ENCODE measurements at regions not wholly inside any gene's neighbourhood (a gene's known extent, or its start where the extent isn't known, plus 50 kb on each side); places are given as distances from the start of the nearest gene placed in this dataset.

DNA sequence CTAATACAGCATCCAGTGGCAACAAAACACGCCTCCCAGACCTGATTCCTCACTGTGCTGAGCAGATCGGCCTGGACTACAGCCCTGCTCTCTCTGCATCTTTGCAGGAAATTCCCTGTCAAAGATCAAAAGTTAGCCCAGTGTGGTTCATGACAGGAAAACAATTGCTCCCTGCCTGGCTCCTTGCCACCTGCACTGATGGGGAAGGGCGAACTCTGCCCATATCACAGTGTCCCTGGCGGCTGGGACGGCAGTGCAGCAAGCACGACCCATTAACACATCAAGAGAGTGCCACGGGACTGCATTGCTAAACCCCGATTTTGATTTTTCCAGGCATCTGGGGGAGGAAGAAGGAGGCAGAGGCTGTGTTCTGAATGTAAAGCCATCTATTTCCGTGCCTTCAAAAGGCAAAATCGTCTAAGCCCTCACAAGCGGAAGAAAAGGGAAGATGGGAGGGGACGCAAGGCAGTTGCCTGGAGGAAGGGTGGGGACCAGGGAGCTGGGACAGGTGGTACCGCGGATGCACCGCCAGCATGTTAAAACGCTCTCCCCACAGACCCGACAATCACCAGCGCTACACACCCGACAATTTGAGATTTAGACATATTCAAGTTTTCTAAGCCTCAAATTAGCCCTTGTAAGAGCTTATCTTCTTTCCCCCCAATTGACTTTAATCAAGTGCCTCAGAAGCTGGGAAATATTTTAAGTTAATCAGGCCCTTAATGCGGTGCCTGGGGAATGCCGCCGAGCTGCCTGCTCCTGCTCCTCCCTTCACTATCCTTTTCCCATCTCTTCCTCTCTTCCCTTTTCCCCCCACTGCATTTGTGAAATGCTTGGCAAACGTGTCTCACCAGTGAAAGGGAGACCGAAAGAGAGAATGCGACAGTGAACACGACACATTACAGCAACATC is 238.8 kb upstream of the CDH5 start:
- no peak for DNase-seq (ENCODE audit: low spot score)
- H3K36me3 Mint-ChIP-seq (ENCODE audit: low read depth): no peaks in the 10 kb centered on the region
- H3K4me1 Mint-ChIP-seq (ENCODE audit: low read depth): peaks cover 44% of the 10 kb centered on the region
- H3K27me3 Mint-ChIP-seq (ENCODE audit: low read depth): no peaks in the 10 kb centered on the region
- TF ChIP-seq, protein P1, sequence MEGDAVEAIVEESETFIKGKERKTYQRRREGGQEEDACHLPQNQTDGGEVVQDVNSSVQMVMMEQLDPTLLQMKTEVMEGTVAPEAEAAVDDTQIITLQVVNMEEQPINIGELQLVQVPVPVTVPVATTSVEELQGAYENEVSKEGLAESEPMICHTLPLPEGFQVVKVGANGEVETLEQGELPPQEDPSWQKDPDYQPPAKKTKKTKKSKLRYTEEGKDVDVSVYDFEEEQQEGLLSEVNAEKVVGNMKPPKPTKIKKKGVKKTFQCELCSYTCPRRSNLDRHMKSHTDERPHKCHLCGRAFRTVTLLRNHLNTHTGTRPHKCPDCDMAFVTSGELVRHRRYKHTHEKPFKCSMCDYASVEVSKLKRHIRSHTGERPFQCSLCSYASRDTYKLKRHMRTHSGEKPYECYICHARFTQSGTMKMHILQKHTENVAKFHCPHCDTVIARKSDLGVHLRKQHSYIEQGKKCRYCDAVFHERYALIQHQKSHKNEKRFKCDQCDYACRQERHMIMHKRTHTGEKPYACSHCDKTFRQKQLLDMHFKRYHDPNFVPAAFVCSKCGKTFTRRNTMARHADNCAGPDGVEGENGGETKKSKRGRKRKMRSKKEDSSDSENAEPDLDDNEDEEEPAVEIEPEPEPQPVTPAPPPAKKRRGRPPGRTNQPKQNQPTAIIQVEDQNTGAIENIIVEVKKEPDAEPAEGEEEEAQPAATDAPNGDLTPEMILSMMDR (IDR thresholded peaks at IDR 0.05): no peak
- H3K27ac Mint-ChIP-seq (ENCODE audit: unreplicated experiment): no peak overlapping the region
- H3K9me3 Mint-ChIP-seq (ENCODE audit: low read depth): no peaks in the 10 kb centered on the region
- H3K4me3 Mint-ChIP-seq (ENCODE audit: unreplicated experiment): no peak overlapping the region

DNA sequence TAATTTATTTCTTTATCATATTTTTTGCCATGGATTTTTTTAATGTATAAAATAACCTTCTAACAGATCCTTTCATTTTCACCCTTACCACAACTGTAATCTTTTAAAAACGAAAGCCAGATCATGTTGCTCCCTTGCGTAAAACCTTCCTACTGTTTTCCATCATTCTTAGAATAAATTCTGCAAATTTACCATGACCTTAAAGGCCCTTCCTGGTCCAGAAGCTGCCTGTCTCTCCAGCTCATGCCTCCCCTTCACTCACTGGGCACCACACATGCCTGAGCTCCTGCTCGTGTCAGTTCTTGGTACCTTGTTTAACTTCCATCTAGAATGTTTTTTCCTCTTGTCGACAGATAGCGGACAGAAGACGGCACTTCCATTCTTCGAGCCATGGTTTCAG is 245.0 kb upstream of the CDH5 start:
- TF ChIP-seq, protein P1 (IDR thresholded peaks at IDR 0.05): no peak
- Mint-ChIP-seq H3K36me3 (ENCODE audit: low read depth) (no peaks in the 10 kb centered on the region), H3K9me3 (ENCODE audit: low read depth) (no peaks in the 10 kb centered on the region), H3K27me3 (ENCODE audit: low read depth) (no peaks in the 10 kb centered on the region), H3K27ac (ENCODE audit: unreplicated experiment) (peak overlapping the region; percentile 37), H3K4me1 (ENCODE audit: low read depth) (peaks cover 15% of the 10 kb centered on the region), H3K4me3 (ENCODE audit: unreplicated experiment) (no peak overlapping the region)
- DNase-seq (ENCODE audit: low spot score): no peak

DNA sequence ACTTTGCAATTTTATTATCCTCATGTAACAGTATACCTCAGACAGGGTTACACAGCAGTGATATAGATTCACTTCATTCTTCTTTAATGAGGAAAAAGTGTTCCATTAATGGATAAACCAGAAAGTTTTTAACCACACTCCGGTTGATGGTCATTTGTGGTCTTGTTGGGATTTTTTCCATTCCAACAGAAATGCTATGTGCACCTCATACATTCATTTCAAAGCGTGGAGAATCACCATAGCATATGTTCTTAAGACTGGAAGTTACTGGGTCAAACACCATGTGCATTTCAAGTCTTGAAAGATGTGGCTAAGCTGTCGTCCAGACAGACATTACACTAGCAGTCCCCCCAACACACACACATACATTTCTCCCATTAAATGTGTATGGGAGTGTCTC is 245.8 kb upstream of the CDH5 start:
- Mint-ChIP-seq H3K9me3 (ENCODE audit: low read depth) (no peaks in the 10 kb centered on the region), H3K36me3 (ENCODE audit: low read depth) (no peaks in the 10 kb centered on the region), H3K4me3 (ENCODE audit: unreplicated experiment) (no peak overlapping the region), H3K27ac (ENCODE audit: unreplicated experiment) (peak overlapping the region; percentile 78), H3K27me3 (ENCODE audit: low read depth) (no peaks in the 10 kb centered on the region), H3K4me1 (ENCODE audit: low read depth) (peaks cover 21% of the 10 kb centered on the region)
- TF ChIP-seq, protein P1 (IDR thresholded peaks at IDR 0.05): no peak
- no peak for DNase-seq (ENCODE audit: low spot score)

DNA sequence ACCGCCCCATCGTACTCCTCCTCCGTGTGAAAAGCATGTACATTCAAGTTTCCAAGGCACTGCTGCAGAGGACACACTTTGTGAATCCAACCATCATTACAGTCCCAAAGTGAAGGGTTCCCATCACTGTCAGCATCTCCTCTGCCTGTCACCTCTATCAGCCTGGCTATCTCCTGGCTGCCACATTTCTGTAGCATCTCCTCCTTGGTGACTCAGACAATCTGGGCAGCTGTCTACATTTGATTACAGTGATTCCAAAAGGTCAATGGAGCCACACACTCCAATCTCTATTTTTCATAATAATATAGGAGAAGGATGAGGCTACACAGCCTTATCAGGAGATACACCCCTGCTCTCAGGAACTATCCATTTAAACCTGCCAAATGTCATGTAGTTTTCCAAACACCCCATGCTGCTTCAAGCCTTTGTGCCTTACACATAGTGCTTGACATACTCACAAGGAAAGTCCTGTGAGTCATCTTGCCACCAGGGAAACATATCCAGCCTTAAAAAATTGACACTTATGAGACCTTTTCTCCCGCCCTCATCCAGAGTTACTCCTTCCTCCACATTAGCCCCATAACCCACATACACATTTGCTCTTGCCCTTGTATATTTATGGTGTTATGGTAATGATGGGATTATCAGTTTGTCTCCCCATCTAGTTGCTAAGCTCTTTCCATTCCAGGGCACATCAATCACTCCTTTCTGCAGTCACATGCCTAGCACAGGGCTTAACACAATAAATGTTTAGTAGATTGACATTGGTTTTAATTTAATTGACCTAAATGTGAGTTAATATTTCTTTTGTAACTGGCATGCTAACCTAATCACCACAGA is 250.1 kb upstream of the CDH5 start:
- Mint-ChIP-seq H3K9me3 (ENCODE audit: low read depth) (no peaks in the 10 kb centered on the region), H3K4me3 (ENCODE audit: unreplicated experiment) (no peak overlapping the region), H3K27me3 (ENCODE audit: low read depth) (no peaks in the 10 kb centered on the region), H3K27ac (ENCODE audit: unreplicated experiment) (no peak overlapping the region), H3K4me1 (ENCODE audit: low read depth) (peaks cover 17% of the 10 kb centered on the region), H3K36me3 (ENCODE audit: low read depth) (no peaks in the 10 kb centered on the region)
- TF ChIP-seq, protein P1 (IDR thresholded peaks at IDR 0.05): no peak
- DNase-seq (ENCODE audit: low spot score): no peak

DNA sequence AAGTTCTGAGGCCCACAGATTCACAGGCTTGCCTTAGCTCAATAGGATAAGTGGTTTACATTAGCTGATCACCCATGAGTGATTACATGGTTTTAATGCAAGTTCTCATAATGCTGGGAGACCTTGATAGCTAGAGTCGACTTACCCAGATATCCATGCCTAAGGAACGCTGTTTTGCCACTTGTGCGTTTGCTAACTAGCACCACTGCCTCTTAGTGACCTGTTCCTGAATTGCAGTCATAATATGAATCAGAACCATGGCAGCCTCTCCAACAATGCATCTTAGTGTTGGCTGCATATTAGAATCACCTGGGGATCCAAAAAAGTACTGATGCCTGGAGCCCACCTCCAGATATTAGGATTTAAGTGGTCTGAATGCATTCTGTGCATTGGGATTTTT is 251.1 kb upstream of the CDH5 start:
- Mint-ChIP-seq H3K27me3 (ENCODE audit: low read depth) (no peaks in the 10 kb centered on the region), H3K4me3 (ENCODE audit: unreplicated experiment) (no peak overlapping the region), H3K27ac (ENCODE audit: unreplicated experiment) (no peak overlapping the region), H3K36me3 (ENCODE audit: low read depth) (no peaks in the 10 kb centered on the region), H3K9me3 (ENCODE audit: low read depth) (no peaks in the 10 kb centered on the region), H3K4me1 (ENCODE audit: low read depth) (peaks cover 9% of the 10 kb centered on the region)
- no peak for DNase-seq (ENCODE audit: low spot score)
- TF ChIP-seq, protein P1 (IDR thresholded peaks at IDR 0.05): peak; percentile 30
